Posterior vena cava (tissue), 2 donors: ENCODE measurements at regions not wholly inside any gene's neighbourhood (a gene's known extent, or its start where the extent isn't known, plus 50 kb on each side); places are given as distances from the start of the nearest gene placed in this dataset.

Experiments
- DNase-seq: peaks from one replicate; pipeline ENCODE4 v3.0.0-alpha.2; 2020; ENCODE audit warnings: low spot score
- intact Hi-C, 2 donors: fragments of 100-400 bp; cut with DNase I; formaldehyde crosslinking; loops; one replicate each; pipeline versions ENCODE4 v1.14.1 to v1.14.2; 2022 to 2023
- donor health status: DM: yes; HTN: yes; CAD: no.
- donor health status: DM: yes; HTN: yes; CAD: no.

- DNase-seq, result peak; percentile 84
- intact Hi-C loops, result no loop called here
Observed at GRCh38 chr2:72033636-72034035, 114.0 kb downstream of the CYP26B1 start.

- intact Hi-C loops, result no loop called here
Observed at GRCh38 chr2:72032481-72033041, 115.1 kb downstream of the CYP26B1 start.

GRCh38 chr2:72031346-72032110 is 116.1 kb downstream of the CYP26B1 start:
- intact Hi-C loops, result no loop called here
- DNase-seq, result peak; percentile 64

More at GRCh38 chr2:72032481-72033041, 115.1 kb downstream of the CYP26B1 start:
- DNase-seq, result peak; percentile 70

GRCh38 chr2:72028996-72029395 is 118.7 kb downstream of the CYP26B1 start:
- intact Hi-C loops, result loop anchor here in 1 of 2 donors (10.0 kb wide), 1 partner anchor 1894 kb away; no protein-coding TSS in a partner anchor
- peak; percentile 48 for DNase-seq

- DNase-seq, result peak; percentile 50
Observed at GRCh38 chr2:72028351-72028995, 119.2 kb downstream of the CYP26B1 start.

GRCh38 chr2:72027426-72028161 is 120.1 kb downstream of the CYP26B1 start:
- peak; percentile 62 for DNase-seq
- intact Hi-C loops, result loop anchor here in 1 of 2 donors (10.0 kb wide), 1 partner anchor 1893 kb away; no protein-coding TSS in a partner anchor

More at GRCh38 chr2:72028351-72028995, 119.2 kb downstream of the CYP26B1 start:
- intact Hi-C loops, result loop anchor here in 1 of 2 donors (10.0 kb wide), 1 partner anchor 1894 kb away; no protein-coding TSS in a partner anchor

GRCh38 chr2:72026819-72027425 is 120.7 kb downstream of the CYP26B1 start:
- peak; percentile 25 for DNase-seq
- intact Hi-C loops, result loop anchor here in 1 of 2 donors (10.0 kb wide), 1 partner anchor 1892 kb away; no protein-coding TSS in a partner anchor

GRCh38 chr2:72024451-72025175 is 123.0 kb downstream of the CYP26B1 start:
- intact Hi-C loops, result loop anchor here in 1 of 2 donors (10.0 kb wide), 1 partner anchor 1890 kb away; no protein-coding TSS in a partner anchor
- peak; percentile 52 for DNase-seq

- peak; percentile 23 for DNase-seq
- intact Hi-C loops, result loop anchor here in 1 of 2 donors (10.0 kb wide), 1 partner anchor 1889 kb away; no protein-coding TSS in a partner anchor
Observed at GRCh38 chr2:72023678-72024390, 123.8 kb downstream of the CYP26B1 start.

GRCh38 chr2:72021371-72021770 is 126.3 kb downstream of the CYP26B1 start:
- intact Hi-C loops, result loop anchor here in 1 of 2 donors (10.0 kb wide), 1 partner anchor 1887 kb away; no protein-coding TSS in a partner anchor
- peak; percentile 56 for DNase-seq

GRCh38 chr2:72015266-72015665 is 132.4 kb downstream of the CYP26B1 start:
- intact Hi-C loops, result no loop called here
- no peak for DNase-seq

GRCh38 chr2:72014831-72015230 is 132.8 kb downstream of the CYP26B1 start:
- intact Hi-C loops, result no loop called here
- DNase-seq, result no peak

- intact Hi-C loops, result no loop called here
- DNase-seq, result peak; percentile 22
Observed at GRCh38 chr2:72013726-72014125, 133.9 kb downstream of the CYP26B1 start.

- intact Hi-C loops, result no loop called here
Observed at GRCh38 chr2:72012886-72013574, 134.6 kb downstream of the CYP26B1 start.

GRCh38 chr2:72011791-72012190 is 135.9 kb downstream of the CYP26B1 start:
- DNase-seq, result peak; percentile 71
- intact Hi-C loops, result no loop called here

More at GRCh38 chr2:72012886-72013574, 134.6 kb downstream of the CYP26B1 start:
- peak; percentile 48 for DNase-seq

GRCh38 chr2:72011370-72011689 is 136.3 kb downstream of the CYP26B1 start:
- intact Hi-C loops, result no loop called here
- peak; percentile 19 for DNase-seq
